HEK293 (cell line): ENCODE measurements at regions not wholly inside any gene's neighbourhood (a gene's known extent, or its start where the extent isn't known, plus 50 kb on each side); places are given as distances from the start of the nearest gene placed in this dataset.

Source experiments
- CTCF ChIA-PET: fragments of 350-600 bp; formaldehyde crosslinking; extraction: SDS; loops from one replicate; lab custom pipeline; 2021; ENCODE audit warnings: antibody characterized with exemption; lab: Yijun Ruan, JAX
- POLR2A ChIA-PET: fragments of 300-600 bp; formaldehyde crosslinking; extraction: SDS; loops from one replicate; lab custom pipeline; 2020; ENCODE audit warnings: antibody characterized with exemption, inconsistent platforms; lab: Yijun Ruan, JAX
- H3K27ac ChIP-seq: fragments of 200-500 bp; sonication (Bioruptor generic); 2 replicates; pipeline ENCODE4 v1.5.1; 2014; ENCODE audit warnings: low read depth, low read length, control low read depth, inconsistent platforms; ENCODE audit errors: extremely low read depth
- H3K36me3 ChIP-seq, 2 experiments: fragments of 200-500 bp in 1 of 2; sonication (Bioruptor generic) in 1 of 2; 1 replicate in 1 of 2; 2 replicates in 1 of 2; pipeline ENCODE4 v1.5.1; 2014 to 2017; ENCODE audit warnings: inconsistent platforms in 2 of 2, low read length in 2 of 2; ENCODE audit not compliant: control insufficient read depth in 2 of 2, insufficient read depth in 1 of 2
- H3K4me1 ChIP-seq: fragments of 200-500 bp; sonication (Bioruptor generic); 2 replicates; pipeline ENCODE4 v1.5.1; 2014; ENCODE audit warnings: mild to moderate bottlenecking, low read length, inconsistent platforms; ENCODE audit not compliant: control insufficient read depth, insufficient read depth
- H3K4me3 ChIP-seq: 2 replicates; pipeline ENCODE4 v1.5.1; 2011; ENCODE audit warnings: low read depth, mild to moderate bottlenecking, control low read depth, low read length, moderate library complexity
- H3K9me3 ChIP-seq: fragments of 200-500 bp; sonication (Bioruptor generic); 2 replicates; pipeline ENCODE4 v1.5.1; 2014; ENCODE audit warnings: low read depth, low read length, inconsistent platforms; ENCODE audit not compliant: control insufficient read depth, insufficient read depth
- ZNF112 ChIP-seq: fragments of 450-650 bp; formaldehyde crosslinking; IDR thresholded peaks from 2 replicates; pipeline ENCODE4 v1.5.0; 2017; ENCODE audit warnings: missing biosample characterization, missing genetic modification characterization
- ZNF132 ChIP-seq: fragments of 450-650 bp; formaldehyde crosslinking; IDR thresholded peaks from 2 replicates; pipeline ENCODE4 v1.5.1; 2017; ENCODE audit warnings: missing biosample characterization, missing genetic modification characterization, borderline replicate concordance
- ZNF175 ChIP-seq: fragments of 450-650 bp; formaldehyde crosslinking; IDR thresholded peaks from 2 replicates; pipeline ENCODE4 v1.5.1; 2016; ENCODE audit warnings: missing biosample characterization, missing genetic modification characterization
- ZNF274 ChIP-seq, 2 experiments: fragments of 200-500 bp in 1 of 2; fragments of 450-650 bp in 1 of 2; sonication (Bioruptor generic) in 1 of 2; formaldehyde crosslinking in 1 of 2; IDR thresholded peaks; 2 replicates each; pipeline versions ENCODE4 v1.5.1 to v1.6.1; 2014 to 2016; ENCODE audit warnings: borderline replicate concordance in 1 of 2, inconsistent platforms in 1 of 2, low read length in 1 of 2, missing biosample characterization in 1 of 2, missing genetic modification characterization in 1 of 2
- ZNF529 ChIP-seq: fragments of 450-650 bp; formaldehyde crosslinking; IDR thresholded peaks from 2 replicates; pipeline ENCODE4 v1.5.1; 2017; ENCODE audit warnings: missing genetic modification characterization, missing biosample characterization; ENCODE audit not compliant: insufficient replicate concordance
- ZNF555 ChIP-seq: fragments of 450-650 bp; formaldehyde crosslinking; conservative IDR thresholded peaks from 2 replicates; pipeline ENCODE4 v1.5.1; 2017; ENCODE audit warnings: missing biosample characterization, mild to moderate bottlenecking, missing genetic modification characterization, inconsistent platforms
- ZNF629 ChIP-seq: fragments of 450-650 bp; formaldehyde crosslinking; IDR thresholded peaks from 2 replicates; pipeline ENCODE4 v1.5.1; 2017; ENCODE audit warnings: missing biosample characterization, missing genetic modification characterization
- ZNF707 ChIP-seq: fragments of 450-650 bp; formaldehyde crosslinking; IDR thresholded peaks from 2 replicates; pipeline ENCODE4 v1.5.1; 2016; ENCODE audit warnings: missing biosample characterization, missing genetic modification characterization
- ZSCAN30 ChIP-seq: fragments of 450-650 bp; IDR thresholded peaks from 2 replicates; pipeline ENCODE4 v1.5.1; 2018; ENCODE audit warnings: missing biosample characterization, mild to moderate bottlenecking, missing genetic modification characterization, moderate library complexity
- TF ChIP-seq, protein P1 (sequence below): fragments of 450-650 bp; formaldehyde crosslinking; IDR thresholded peaks from 2 replicates; pipeline ENCODE4 v1.5.1; 2017; ENCODE audit warnings: missing biosample characterization, mild to moderate bottlenecking, missing genetic modification characterization, moderate library complexity
- TF ChIP-seq, protein P2 (sequence below): fragments of 450-650 bp; formaldehyde crosslinking; IDR thresholded peaks from 2 replicates; pipeline ENCODE4 v1.5.1; 2016; ENCODE audit warnings: missing biosample characterization, missing genetic modification characterization, low read depth
- TF ChIP-seq, protein P3 (sequence below): fragments of 450-650 bp; formaldehyde crosslinking; IDR thresholded peaks from 2 replicates; pipeline ENCODE4 v1.5.1; 2016; ENCODE audit warnings: missing biosample characterization, missing genetic modification characterization
- TF ChIP-seq, protein P4 (sequence below): fragments of 450-650 bp; formaldehyde crosslinking; IDR thresholded peaks from 2 replicates; pipeline ENCODE4 v1.5.1; 2017; ENCODE audit warnings: missing biosample characterization, missing genetic modification characterization

DNA sequence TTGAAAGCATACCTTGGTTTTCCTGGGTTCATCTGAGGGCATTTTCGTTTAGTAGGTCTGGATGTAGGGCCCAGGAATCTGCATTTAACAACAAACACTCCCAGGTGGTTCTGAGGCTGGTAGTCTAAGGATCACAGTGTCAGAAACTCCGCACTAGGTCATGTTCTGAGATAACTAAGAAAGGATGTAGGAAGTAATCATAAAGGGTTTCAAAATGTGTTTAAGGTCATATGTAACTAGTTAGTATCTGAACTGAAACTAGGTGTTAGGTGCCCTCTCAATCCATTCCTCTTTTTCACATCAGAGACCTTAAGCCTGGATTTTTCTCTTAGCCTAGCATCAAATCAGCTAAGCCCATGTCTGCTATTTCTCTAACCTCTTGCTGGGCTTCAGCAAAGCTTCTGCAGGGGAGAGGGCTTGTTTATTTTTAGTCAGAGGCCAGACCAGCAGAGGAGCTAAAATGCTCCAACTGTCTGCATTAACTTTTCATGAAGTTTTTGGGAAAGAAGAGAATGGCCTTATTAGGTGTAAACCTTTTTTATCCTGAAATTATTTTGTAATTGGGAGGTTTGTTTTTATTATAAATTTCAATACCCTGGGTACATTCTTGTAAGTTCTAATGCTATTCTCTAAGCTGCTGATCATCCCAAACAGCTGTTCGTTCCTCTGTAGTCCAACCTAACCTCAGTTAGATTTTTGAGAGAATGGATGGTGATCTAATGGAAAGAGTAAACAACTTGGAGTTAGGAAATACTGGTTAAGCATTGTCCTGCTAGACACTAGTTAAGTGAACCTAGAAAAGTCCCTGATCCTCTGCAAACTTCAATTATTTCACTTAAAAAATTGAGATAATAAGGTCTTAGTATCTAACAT, 262.8 kb upstream of the RFC3 start:
- Histone ChIP-seq H3K27ac (no peak overlapping the region), H3K9me3 (no peaks in the 10 kb centered on the region), H3K4me3 (no peak overlapping the region), H3K36me3 (no peaks in the 10 kb centered on the region), H3K4me1 (no peaks in the 10 kb centered on the region)
- ChIA-PET POLR2A (interaction anchor here (0.5 kb wide), 1 partner anchor 1699 kb away, joined by 3 read pairs; no protein-coding TSS in a partner anchor), CTCF (interaction anchor here (1.4 kb wide), 1 partner anchor 12 kb away, joined by 3 read pairs; no protein-coding TSS in a partner anchor)
- TF ChIP-seq ZNF132 (tag by site-specific recombination), result no peak
- TF ChIP-seq, protein P1, sequence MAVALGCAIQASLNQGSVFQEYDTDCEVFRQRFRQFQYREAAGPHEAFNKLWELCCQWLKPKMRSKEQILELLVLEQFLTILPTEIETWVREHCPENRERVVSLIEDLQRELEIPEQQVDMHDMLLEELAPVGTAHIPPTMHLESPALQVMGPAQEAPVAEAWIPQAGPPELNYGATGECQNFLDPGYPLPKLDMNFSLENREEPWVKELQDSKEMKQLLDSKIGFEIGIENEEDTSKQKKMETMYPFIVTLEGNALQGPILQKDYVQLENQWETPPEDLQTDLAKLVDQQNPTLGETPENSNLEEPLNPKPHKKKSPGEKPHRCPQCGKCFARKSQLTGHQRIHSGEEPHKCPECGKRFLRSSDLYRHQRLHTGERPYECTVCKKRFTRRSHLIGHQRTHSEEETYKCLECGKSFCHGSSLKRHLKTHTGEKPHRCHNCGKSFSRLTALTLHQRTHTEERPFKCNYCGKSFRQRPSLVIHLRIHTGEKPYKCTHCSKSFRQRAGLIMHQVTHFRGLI (tag by site-specific recombination), result peak; percentile 95

DNA sequence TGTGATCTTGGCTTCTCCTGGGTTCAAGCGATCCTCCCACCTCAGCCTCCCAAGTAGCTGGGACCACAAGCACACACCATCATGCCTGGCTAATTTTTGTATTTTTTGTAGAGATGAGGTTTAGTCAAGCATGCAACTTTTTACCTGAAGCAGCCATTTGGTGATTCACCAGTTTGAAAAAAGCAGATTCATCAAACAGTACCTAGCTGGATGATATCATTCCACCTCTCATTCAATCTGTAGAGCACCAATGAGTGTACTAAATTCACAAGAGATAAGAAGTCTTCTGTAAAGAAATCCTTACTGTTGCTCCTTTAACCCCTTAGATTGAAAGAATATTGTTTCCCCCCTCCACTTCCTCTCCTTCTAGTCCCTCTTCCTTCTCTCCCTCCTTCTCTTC, 261.1 kb upstream of the RFC3 start:
- no peak for TF ChIP-seq ZNF112 (tag by site-specific recombination)
- TF ChIP-seq ZNF555, result no peak
- ChIA-PET CTCF (no interaction called here), POLR2A (no interaction called here)
- no peak overlapping the region for H3K4me3 ChIP-seq
- H3K27ac ChIP-seq, result no peak overlapping the region
- no peaks in the 10 kb centered on the region for H3K4me1 ChIP-seq
- H3K36me3 ChIP-seq, result no peaks in the 10 kb centered on the region
- H3K9me3 ChIP-seq, result no peaks in the 10 kb centered on the region

DNA sequence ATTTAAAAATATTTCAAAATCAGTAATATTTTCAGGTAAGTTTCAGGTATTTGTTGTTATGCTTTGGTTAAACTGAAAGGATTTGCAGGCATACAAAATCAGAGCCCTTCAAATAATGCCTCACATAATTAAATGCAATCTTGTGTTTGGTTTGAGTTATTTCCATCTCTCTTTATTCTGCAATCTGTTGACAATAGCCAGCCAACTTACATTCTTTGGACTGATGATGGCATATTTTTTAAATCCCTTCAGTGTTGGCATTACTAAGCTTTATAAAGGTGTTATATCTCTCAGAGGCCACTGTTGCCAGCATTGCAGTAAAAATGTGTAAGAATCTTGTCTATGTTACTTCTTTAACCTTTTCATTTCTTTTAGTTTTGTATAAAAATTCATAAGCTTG, 257.2 kb upstream of the RFC3 start:
- no peaks in the 10 kb centered on the region for H3K4me1 ChIP-seq
- ChIA-PET CTCF (interaction anchor here (0.6 to 1.0 kb wide), 2 partner anchors 20 to 225 kb away, joined by 3 to 4 read pairs; no protein-coding TSS in a partner anchor), POLR2A (no interaction called here)
- no peaks in the 10 kb centered on the region for H3K9me3 ChIP-seq
- no peak for TF ChIP-seq ZNF529 (tag by site-specific recombination)
- no peak for TF ChIP-seq ZNF274 (IDR thresholded peaks at IDR 0.05; ENCODE audit: low read length)
- TF ChIP-seq ZNF274 (tag by site-specific recombination; IDR thresholded peaks at IDR 0.05; ENCODE audit: borderline replicate concordance), result no peak
- TF ChIP-seq, protein P2, sequence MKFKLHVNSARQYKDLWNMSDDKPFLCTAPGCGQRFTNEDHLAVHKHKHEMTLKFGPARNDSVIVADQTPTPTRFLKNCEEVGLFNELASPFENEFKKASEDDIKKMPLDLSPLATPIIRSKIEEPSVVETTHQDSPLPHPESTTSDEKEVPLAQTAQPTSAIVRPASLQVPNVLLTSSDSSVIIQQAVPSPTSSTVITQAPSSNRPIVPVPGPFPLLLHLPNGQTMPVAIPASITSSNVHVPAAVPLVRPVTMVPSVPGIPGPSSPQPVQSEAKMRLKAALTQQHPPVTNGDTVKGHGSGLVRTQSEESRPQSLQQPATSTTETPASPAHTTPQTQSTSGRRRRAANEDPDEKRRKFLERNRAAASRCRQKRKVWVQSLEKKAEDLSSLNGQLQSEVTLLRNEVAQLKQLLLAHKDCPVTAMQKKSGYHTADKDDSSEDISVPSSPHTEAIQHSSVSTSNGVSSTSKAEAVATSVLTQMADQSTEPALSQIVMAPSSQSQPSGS (tag by site-specific recombination), result no peak
- no peak for TF ChIP-seq ZSCAN30 (tag by site-specific recombination)
- no peak for TF ChIP-seq ZNF175
- TF ChIP-seq, protein P3, sequence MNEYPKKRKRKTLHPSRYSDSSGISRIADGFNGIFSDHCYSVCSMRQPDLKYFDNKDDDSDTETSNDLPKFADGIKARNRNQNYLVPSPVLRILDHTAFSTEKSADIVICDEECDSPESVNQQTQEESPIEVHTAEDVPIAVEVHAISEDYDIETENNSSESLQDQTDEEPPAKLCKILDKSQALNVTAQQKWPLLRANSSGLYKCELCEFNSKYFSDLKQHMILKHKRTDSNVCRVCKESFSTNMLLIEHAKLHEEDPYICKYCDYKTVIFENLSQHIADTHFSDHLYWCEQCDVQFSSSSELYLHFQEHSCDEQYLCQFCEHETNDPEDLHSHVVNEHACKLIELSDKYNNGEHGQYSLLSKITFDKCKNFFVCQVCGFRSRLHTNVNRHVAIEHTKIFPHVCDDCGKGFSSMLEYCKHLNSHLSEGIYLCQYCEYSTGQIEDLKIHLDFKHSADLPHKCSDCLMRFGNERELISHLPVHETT (tag by site-specific recombination), result no peak
- TF ChIP-seq, protein P4, sequence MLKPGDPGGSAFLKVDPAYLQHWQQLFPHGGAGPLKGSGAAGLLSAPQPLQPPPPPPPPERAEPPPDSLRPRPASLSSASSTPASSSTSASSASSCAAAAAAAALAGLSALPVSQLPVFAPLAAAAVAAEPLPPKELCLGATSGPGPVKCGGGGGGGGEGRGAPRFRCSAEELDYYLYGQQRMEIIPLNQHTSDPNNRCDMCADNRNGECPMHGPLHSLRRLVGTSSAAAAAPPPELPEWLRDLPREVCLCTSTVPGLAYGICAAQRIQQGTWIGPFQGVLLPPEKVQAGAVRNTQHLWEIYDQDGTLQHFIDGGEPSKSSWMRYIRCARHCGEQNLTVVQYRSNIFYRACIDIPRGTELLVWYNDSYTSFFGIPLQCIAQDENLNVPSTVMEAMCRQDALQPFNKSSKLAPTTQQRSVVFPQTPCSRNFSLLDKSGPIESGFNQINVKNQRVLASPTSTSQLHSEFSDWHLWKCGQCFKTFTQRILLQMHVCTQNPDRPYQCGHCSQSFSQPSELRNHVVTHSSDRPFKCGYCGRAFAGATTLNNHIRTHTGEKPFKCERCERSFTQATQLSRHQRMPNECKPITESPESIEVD, result no peak
- no peak for TF ChIP-seq ZNF629
- TF ChIP-seq ZNF707, result no peak
- H3K4me3 ChIP-seq, result no peak overlapping the region
- no peaks in the 10 kb centered on the region for H3K36me3 ChIP-seq
- H3K27ac ChIP-seq, result no peak overlapping the region
